Kidney glomerular epithelial cell (primary cell): ENCODE measurements at regions not wholly inside any gene's neighbourhood (a gene's known extent, or its start where the extent isn't known, plus 50 kb on each side); places are given as distances from the start of the nearest gene placed in this dataset.

Source experiments
- DNase-seq: peaks from one replicate; lab custom pipeline; 2025; lab: John Stamatoyannopoulos, UW

- no peak for DNase-seq
These were observed 338.9 kb downstream of the KLF5 start for GRCh38 chr13:73397496-73398305.

GRCh38 chr13:73394066-73394465, 335.3 kb downstream of the KLF5 start:
- DNase-seq = no peak

DNA sequence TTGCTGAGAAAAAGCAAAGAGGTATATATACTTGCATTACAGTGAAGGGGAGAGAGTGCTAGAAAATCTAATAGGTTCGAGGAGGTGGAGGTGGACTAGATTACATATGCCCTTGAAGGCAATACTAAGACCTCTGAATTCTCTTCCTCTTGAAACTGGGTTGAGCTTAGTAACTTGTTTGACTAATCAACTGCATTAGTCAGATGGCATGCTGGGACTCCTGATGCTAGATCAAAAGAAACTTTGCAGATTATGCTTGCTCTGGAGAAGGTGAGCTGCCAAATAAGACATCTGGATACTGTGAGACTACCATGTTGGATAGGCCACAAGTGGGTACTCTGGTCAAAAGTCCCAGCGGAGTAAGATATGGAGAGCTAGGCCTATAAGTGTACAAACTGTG, 331.3 kb downstream of the KLF5 start:
- DNase-seq = no peak

GRCh38 chr13:73388586-73388985, 329.8 kb downstream of the KLF5 start:
- DNase-seq = no peak

DNA sequence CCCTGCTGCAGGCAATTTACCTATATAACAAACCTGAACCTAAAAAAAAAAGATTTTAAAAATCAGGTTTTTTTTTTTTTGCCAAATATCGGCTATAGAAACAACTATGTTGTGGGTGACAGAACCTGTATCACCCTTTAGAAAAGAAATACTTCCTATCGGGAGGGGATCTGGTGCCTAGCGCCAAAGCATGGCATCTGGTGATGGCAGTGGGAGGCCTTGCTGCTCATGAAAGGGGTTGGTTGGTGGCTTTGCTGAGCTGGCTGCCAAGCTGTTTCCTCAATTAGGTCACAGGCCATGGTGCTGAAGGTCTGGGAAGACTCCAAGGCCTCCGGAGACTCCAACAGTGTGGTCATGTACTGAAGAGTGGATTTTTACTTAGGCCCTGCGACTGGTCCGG, 328.5 kb downstream of the KLF5 start:
- DNase-seq = no peak

DNA sequence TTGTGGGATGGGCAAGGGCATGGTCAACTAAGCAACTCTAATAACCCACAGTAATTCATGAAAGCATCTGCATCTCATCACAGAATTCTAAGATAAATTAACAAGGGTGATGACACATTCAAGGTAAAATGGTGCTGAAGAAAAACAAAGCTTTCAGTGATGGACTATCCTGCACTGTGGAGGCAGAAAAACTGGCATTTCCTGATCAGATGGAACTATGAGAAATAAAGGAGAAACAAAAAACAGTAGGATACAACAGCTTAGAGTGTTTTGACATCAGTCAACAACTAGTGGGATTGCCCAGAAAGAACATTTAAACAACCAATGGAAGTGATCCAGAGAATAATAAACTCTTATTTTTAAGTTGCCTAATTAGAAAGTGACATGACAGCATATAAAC, 327.0 kb downstream of the KLF5 start:
- no peak for DNase-seq

GRCh38 chr13:73372666-73373627, 314.1 kb downstream of the KLF5 start:
- DNase-seq = no peak

DNA sequence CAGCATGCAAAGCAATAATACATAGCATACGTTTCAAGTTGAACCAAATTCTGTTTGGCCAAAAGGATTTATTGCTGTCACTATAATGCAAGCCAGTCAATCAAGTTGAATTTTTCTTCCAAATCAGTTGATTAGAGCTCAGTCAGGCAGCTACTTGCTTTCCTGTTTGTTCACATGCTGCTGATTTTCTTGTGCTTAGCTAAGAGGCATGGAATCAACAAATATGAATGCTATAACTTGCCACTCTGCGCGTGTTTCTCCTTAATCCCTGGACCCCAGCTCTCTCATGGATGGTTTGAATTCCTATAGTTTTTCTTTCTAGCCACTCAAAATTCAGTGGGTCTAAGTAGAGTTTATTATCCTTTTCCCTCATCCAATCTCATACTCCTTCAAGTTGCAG, 311.3 kb downstream of the KLF5 start:
- no peak for DNase-seq

DNA sequence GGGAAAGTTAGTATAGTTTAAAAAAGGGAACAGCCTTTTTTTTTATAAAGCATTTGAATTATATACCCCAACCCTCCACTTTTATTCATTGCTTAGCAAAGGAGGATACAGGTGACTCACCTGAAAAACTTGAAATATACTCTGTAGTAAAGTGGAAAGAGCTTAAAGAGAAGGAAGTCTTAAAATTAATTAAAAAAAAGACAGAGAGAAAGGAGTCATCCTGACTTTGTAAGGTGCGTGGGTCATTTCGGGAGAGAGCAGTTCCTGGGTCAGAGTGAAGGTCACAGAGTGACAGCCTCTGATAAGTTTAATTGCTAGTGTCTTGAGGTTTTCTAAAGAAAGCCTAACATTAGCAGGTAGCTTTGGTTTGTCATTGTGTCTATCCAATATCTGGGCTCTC, 310.3 kb downstream of the KLF5 start:
- no peak for DNase-seq

- no peak for DNase-seq
These were observed 309.8 kb downstream of the KLF5 start for GRCh38 chr13:73368608-73369007.

DNA sequence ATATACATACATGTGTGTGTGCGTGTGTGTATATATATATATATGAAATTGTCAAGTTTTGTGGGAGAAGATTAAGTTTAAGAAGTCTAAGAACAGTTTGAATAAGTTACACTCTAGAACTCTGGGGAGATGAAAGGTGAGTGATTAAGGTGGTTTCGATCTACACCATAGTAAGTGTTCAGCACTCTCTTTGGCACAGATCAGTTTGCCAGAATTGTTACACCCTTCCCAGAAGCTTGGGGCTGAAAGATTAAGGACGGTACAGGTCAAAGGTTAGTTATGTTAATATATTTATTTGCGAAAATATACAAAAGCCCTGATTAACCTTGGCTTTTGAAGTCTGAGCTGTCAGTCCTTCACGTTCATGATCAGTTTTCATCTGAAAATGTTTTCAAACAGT, 309.1 kb downstream of the KLF5 start:
- DNase-seq = no peak

GRCh38 chr13:73366241-73366640, 307.4 kb downstream of the KLF5 start:
- DNase-seq = no peak

DNA sequence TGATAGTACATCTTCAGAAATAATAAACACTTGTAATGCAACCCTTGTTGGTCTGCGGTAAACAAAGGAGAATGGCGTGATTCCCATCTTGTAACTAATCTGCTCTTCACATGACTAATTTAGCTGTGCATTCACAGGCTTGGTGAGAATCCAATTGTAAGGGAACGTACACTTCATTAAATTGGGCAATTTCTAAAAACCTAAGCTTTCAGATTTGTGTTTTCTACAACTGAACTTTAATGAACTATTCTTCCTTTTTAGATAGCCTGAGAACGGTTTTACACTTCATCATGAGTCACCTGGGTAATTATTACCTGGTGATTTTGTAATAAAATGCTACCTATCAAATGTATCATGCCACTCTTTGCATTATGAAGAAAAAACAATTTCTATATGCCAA, 306.9 kb downstream of the KLF5 start:
- peak; percentile 18 for DNase-seq

DNA sequence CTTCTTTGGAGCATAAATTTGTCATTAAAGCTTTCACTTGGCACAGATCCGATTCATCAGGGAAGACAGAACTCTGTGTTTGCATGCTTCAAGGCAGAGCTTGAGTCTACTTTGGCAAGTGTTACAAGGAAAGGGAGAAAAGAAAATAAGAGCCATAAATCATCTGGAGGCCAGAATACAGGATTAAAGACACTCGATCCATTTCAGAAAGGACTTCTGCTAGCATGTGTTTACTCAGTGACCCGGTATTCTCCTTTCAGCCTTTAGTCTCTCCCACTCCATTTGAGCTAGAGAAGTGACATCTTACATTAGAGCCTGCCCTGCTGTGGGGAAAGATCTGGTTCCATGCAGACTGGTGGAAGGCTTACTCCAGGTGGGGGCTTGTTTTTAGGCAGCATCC, 306.4 kb downstream of the KLF5 start:
- no peak for DNase-seq

GRCh38 chr13:73364736-73365135, 305.9 kb downstream of the KLF5 start:
- DNase-seq = no peak

DNA sequence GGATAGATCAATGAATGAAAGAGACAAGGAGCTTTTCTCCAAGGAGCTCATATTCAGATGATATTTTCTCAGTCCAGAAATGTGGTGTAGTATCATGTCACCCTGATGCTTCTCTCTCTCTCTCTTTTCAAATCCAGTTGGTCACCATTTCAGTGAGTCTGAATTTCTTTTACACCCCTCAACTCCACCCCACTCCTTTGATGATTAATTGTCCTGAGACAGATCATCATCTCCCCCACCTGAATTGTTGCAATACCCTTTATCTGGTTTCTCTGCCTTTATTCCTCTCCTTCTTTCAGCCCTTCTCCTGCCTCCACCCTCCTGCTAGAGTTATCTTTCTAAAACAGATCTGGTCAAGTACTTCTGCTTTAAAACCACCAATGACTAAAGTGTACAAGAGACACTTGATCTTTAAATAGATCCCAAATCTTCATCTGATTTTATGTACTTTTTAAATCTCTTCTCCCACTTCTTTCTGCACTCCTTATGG, 299.8 kb downstream of the KLF5 start:
- DNase-seq = no peak

- no peak for DNase-seq
These were observed 296.3 kb downstream of the KLF5 start for GRCh38 chr13:73355134-73355533.

DNA sequence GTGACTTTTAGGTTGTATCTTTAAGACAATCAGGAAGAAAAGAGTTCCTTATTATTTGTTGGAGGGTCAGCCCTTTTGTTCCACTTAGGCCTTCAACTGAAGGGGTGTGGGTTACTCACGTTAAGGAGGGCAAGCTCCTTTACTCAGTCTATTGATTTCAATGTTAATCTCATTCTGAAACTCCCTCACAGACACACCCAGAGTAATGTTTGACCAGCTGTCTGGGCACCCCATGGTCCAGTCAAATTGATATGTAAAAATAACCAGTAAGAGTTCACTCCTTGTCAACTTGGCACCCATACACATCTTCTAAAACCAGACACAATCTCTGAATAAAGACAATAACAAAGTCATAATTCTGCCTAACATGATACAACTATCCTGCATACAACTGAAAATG, 292.9 kb downstream of the KLF5 start:
- DNase-seq = no peak

GRCh38 chr13:73341748-73342147, 282.9 kb downstream of the KLF5 start:
- peak; percentile 17 for DNase-seq

- no peak for DNase-seq
These were observed 281.3 kb downstream of the KLF5 start for GRCh38 chr13:73340069-73340468.

DNA sequence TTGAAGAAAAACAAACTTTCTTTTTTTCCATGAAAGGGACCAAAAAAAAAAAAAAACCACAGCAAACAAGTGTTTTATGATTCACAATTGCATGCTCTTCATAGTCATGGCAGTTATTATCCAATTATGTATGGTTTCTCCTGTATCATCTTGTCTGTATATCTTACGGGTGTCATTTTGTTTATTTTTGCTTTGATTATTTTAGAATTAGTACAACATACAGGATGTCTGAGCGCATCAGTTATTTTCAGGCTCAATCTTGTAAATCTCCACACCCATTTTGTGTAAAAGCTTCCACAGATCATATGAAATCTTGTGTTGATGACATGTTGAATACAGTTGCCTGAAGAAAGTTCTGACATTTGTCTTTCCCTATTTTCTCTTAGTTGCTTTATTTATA, 280.3 kb downstream of the KLF5 start:
- no peak for DNase-seq

DNA sequence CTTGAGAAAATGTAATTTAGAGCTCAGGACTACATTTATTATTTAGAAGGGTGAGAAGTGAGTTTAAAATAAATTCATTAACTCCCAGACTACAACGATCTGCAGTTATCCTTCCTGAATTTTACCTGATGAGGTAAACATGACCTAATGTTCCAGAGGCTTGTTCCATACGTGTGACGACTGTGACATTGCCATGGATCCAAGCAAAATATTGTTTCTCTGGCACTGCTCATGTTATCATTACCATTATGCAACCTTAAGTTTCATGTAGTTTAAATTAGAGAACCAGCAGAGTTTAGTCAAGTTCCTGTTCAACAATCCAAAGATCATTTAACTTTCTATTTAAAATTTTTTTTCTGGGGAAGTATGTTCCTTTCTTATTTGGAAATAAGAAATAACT, 279.6 kb downstream of the KLF5 start:
- DNase-seq = no peak

DNA sequence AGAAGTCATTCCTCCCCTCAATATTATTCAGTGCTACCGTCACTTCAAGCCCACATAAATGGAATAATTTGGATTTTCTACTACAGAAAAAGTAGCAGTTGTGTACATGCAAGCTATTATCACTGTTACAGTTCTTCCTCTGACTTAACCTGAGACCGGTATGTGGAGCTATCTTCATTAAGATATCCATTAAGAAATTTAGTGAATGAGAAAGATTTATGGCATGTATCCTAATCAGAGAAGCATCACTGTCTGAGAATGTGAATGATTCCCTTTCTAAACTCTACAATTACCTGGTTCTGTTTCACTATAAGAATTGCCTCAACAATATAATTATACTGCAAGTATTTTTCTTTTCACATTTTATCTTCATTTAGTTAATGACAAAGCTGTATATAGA, 278.7 kb downstream of the KLF5 start:
- peak; percentile 66 for DNase-seq
